NCI-H774 (cell line): ENCODE measurements at regions not wholly inside any gene's neighbourhood (a gene's known extent, or its start where the extent isn't known, plus 50 kb on each side); places are given as distances from the start of the nearest gene placed in this dataset.

Experiments
- DNase-seq: peaks from one replicate; lab custom pipeline; 2025; lab: John Stamatoyannopoulos, UW

DNA sequence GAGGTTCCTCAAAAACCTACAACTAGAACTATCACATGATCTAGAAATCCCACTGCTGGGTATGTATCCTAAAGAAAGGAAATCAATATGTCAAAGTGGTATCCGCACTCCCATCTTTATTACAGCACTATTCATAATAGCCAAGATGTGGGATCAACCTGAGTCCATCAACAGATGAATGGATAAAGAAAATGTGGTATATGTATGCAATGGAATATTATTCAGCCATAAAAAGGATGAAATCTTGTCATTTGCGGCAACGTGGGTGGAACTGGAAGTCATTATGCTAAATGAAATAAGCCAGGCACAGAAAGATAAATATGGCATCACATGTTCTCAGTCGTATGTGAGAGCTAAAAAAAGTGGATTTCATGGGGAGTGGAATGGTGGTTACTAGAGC lies 77.5 kb upstream of the DIO3 start:
- DNase-seq, result no peak

- no peak for DNase-seq
Measured at GRCh38 chr14:101489092-101489760, 72.1 kb upstream of the DIO3 start.

GRCh38 chr14:101490771-101491170 lies 70.5 kb upstream of the DIO3 start:
- DNase-seq, result no peak

- no peak for DNase-seq
Measured at GRCh38 chr14:101491841-101492240, 69.5 kb upstream of the DIO3 start.

GRCh38 chr14:101492716-101493115 lies 68.6 kb upstream of the DIO3 start:
- no peak for DNase-seq

GRCh38 chr14:101494826-101495225 lies 66.5 kb upstream of the DIO3 start:
- DNase-seq, result no peak

GRCh38 chr14:101495284-101495683 lies 66.0 kb upstream of the DIO3 start:
- DNase-seq, result no peak

DNA sequence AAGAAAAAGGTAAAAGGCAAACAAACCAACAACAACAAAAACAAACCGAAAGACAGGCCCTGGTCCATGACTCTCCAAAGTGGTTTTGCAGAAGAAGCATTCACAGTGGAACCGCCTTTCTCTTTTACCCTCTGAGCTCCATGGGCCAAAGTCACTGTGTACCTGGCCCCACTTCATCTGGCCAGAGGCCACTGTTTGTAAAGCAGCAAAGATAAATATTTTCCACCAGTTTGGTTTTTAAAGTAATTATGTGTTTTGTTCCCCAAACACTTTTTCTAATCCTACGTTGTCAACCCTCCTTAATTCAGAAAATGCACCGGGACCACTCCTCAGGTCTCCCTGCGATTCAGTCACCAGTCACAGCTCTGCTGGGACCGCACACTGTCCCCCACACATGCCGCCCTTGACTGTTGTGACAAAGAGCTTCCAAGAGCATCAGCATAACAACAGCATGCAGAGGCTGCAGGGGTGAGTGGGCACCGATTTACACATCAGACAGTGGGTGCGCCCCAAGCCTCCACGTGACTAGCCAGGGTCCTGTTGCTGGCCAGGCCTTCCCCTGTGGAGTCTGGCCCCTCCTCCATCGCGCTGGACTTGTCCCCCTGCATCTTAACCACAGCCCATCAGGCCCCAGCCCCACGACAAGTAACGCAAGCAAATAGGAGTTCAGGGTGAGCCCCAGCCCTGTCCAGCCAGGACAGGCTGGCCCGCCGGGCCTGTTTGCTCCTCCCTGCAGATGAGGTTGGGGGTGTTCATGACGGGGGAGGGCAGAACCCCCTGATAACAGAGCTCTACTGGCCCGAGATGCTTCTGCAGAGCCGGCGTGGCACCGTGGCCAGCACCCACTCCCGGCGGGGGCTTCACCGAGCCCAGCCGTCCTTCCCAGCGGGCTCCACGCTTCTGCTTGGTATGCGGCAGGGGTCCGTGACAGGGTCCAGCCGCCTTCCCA lies 65.2 kb upstream of the DIO3 start:
- no peak for DNase-seq

GRCh38 chr14:101496776-101497683 lies 64.3 kb upstream of the DIO3 start:
- DNase-seq, result no peak

GRCh38 chr14:101497684-101498525 lies 63.4 kb upstream of the DIO3 start:
- DNase-seq, result no peak

GRCh38 chr14:101498526-101498860 lies 62.8 kb upstream of the DIO3 start:
- DNase-seq, result no peak

- no peak for DNase-seq
Measured at GRCh38 chr14:101499080-101499479, 62.2 kb upstream of the DIO3 start.

GRCh38 chr14:101499513-101499912 lies 61.8 kb upstream of the DIO3 start:
- DNase-seq, result no peak

- no peak for DNase-seq
Measured at GRCh38 chr14:101500061-101500460, 61.2 kb upstream of the DIO3 start.

DNA sequence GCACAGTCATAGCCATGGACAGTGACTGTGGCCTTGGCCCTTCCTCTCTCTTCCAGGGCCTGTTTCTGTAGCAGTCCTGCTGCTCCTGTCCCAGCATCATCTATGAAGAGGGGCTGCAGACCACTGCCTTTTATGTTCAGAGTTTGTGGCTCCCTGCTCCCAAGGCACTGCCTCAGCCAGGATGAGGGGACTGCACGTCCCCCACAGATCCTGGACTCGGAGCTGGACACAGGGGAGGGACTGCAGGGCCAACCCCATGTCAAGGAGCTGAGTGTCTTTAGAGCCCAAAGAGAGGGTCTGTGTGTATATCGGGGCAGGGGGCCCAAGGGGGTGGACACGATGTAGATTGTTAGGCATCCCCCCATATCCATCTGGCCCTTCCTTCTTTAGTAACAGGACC lies 60.6 kb upstream of the DIO3 start:
- no peak for DNase-seq

GRCh38 chr14:101501341-101501740 lies 60.0 kb upstream of the DIO3 start:
- DNase-seq, result no peak

- DNase-seq, result no peak
Measured at GRCh38 chr14:101501858-101502615, 59.3 kb upstream of the DIO3 start.

- DNase-seq, result no peak
Measured at GRCh38 chr14:101502761-101503392, 58.4 kb upstream of the DIO3 start.

GRCh38 chr14:101503431-101504095 lies 57.7 kb upstream of the DIO3 start:
- no peak for DNase-seq
